Natural killer cell (primary cell): ENCODE measurements at regions not wholly inside any gene's neighbourhood (a gene's known extent, or its start where the extent isn't known, plus 50 kb on each side); places are given as distances from the start of the nearest gene placed in this dataset.

Experiments used
- ATAC-seq, 3 donors: fragments of 150-1000 bp in 2 of 3; fragments of 200-7000 bp in 1 of 3; cut with Tn5 transposase; 1 replicate in 1 of 3; 2 replicates in 2 of 3; pipeline ENCODE4 v1.10.0; 2021; ENCODE audit warnings: mild to moderate bottlenecking in 2 of 3, moderate library complexity in 2 of 3
- DNase-seq, 2 donors: peaks; one replicate each; pipeline versions ENCODE4 v3.0.0 to v3.0.0-alpha.2; 2013 to 2021; ENCODE audit warnings: mixed read lengths in 1 of 2
- H3K27ac ChIP-seq: one replicate; pipeline ENCODE4 v1.5.1; 2013; ENCODE audit warnings: mild to moderate bottlenecking, low read length
- H3K27me3 ChIP-seq: one replicate; pipeline ENCODE4 v1.6.1; 2013; ENCODE audit warnings: low read length; ENCODE audit not compliant: control insufficient read depth, insufficient read depth
- H3K36me3 ChIP-seq: one replicate; pipeline ENCODE4 v1.6.1; 2013; ENCODE audit warnings: low read length; ENCODE audit not compliant: control insufficient read depth, insufficient read depth
- H3K4me1 ChIP-seq: one replicate; pipeline ENCODE4 v1.6.1; 2013; ENCODE audit warnings: low read length; ENCODE audit not compliant: control insufficient read depth, insufficient read depth
- H3K4me3 ChIP-seq: one replicate; pipeline ENCODE4 v1.5.1; 2013; ENCODE audit warnings: low read length
- H3K9me3 ChIP-seq: one replicate; pipeline ENCODE4 v1.6.1; 2013; ENCODE audit warnings: low read length; ENCODE audit not compliant: control insufficient read depth, insufficient read depth
- H3K27ac Mint-ChIP-seq, 2 donors: one replicate each; pipeline ENCODE4 v1.8.0; 2022; ENCODE audit warnings: mild to moderate bottlenecking in 2 of 2, mixed read lengths in 2 of 2, moderate library complexity in 1 of 2
- H3K27me3 Mint-ChIP-seq, 2 donors: one replicate each; pipeline ENCODE4 v1.8.0; 2022; ENCODE audit warnings: low read depth in 2 of 2, mixed read lengths in 2 of 2
- H3K36me3 Mint-ChIP-seq: one replicate; pipeline ENCODE4 v1.8.0; 2022; ENCODE audit warnings: mixed read lengths
- H3K4me1 Mint-ChIP-seq, 2 donors: one replicate each; pipeline ENCODE4 v1.8.0; 2022; ENCODE audit warnings: mixed read lengths in 2 of 2
- H3K4me3 Mint-ChIP-seq: one replicate; pipeline ENCODE4 v1.8.0; 2022; ENCODE audit warnings: mild to moderate bottlenecking, moderate library complexity, mixed read lengths
- H3K9me3 Mint-ChIP-seq, 2 donors: one replicate each; pipeline ENCODE4 v1.8.0; 2022; ENCODE audit warnings: mixed read lengths in 2 of 2
- CTCF ChIP-seq: fragments of 200-600 bp; IDR thresholded peaks from one replicate; pipeline ENCODE4 v1.8.0; 2022; ENCODE audit warnings: antibody characterized with exemption
- WGBS: methylation state at CpG from one replicate; pipeline ENCODE4 v1.1.7; 2013; ENCODE audit warnings: missing lambda C conversion rate; ENCODE audit not compliant: insufficient coverage; 5-methylcytosine and 5-hydroxymethylcytosine counted together
- intact Hi-C: fragments of 100-400 bp; cut with micrococcal nuclease; formaldehyde crosslinking; loops from one replicate; pipeline ENCODE4 v1.14.2; 2022

- Mint-ChIP-seq H3K4me1 (peaks cover 14 to 21% of the 10 kb centered on the region in 2 donors), H3K27me3 (peaks cover 0 to 7% of the 10 kb centered on the region in 2 donors), H3K9me3 (no peaks in the 10 kb centered on the region), H3K27ac (peak overlapping the region in 1 of 2 donors; percentile 58), H3K36me3 (no peaks in the 10 kb centered on the region), H3K4me3 (no peak overlapping the region)
- peaks cover 16% of the 10 kb centered on the region for H3K4me1 ChIP-seq
- no peaks in the 10 kb centered on the region for H3K27me3 ChIP-seq
- WGBS: 93% methylated on average over 16 of the region's 20 CpGs
- intact Hi-C loops: no loop called here
- ATAC-seq (no peak), DNase-seq (peak in 1 of 2 donors; percentile 31)
- H3K27ac ChIP-seq: no peak overlapping the region
- no peaks in the 10 kb centered on the region for H3K9me3 ChIP-seq
- no peaks in the 10 kb centered on the region for H3K36me3 ChIP-seq
- TF ChIP-seq CTCF: no peak
- H3K4me3 ChIP-seq: no peak overlapping the region
Measured at GRCh38 chr6:44062771-44063560, 64.3 kb downstream of the MRPL14 start.

GRCh38 chr6:44062105-44062770, 65.0 kb downstream of the MRPL14 start:
- Histone ChIP-seq H3K4me3 (no peak overlapping the region), H3K27me3 (no peaks in the 10 kb centered on the region), H3K27ac (no peak overlapping the region), H3K4me1 (peaks cover 19% of the 10 kb centered on the region), H3K36me3 (no peaks in the 10 kb centered on the region), H3K9me3 (no peaks in the 10 kb centered on the region)
- Mint-ChIP-seq H3K36me3 (no peaks in the 10 kb centered on the region), H3K4me3 (no peak overlapping the region), H3K27ac (peak overlapping the region in 1 of 2 donors; percentile 58), H3K4me1 (peaks cover 14 to 27% of the 10 kb centered on the region in 2 donors), H3K9me3 (no peaks in the 10 kb centered on the region), H3K27me3 (peaks cover 0 to 7% of the 10 kb centered on the region in 2 donors)
- 98% methylated on average over 3 of the region's 3 CpGs for WGBS
- intact Hi-C loops: no loop called here
- no peak for TF ChIP-seq CTCF
- ATAC-seq: no peak
- DNase-seq: no peak

GRCh38 chr6:44061375-44062104, 65.7 kb downstream of the MRPL14 start:
- 84% methylated on average over 5 of the region's 5 CpGs for WGBS
- Mint-ChIP-seq H3K9me3 (no peaks in the 10 kb centered on the region), H3K27me3 (peaks cover 0 to 4% of the 10 kb centered on the region in 2 donors), H3K4me3 (no peak overlapping the region), H3K27ac (no peak overlapping the region), H3K4me1 (peaks cover 14 to 27% of the 10 kb centered on the region in 2 donors), H3K36me3 (no peaks in the 10 kb centered on the region)
- ATAC-seq (no peak), DNase-seq (no peak)
- Histone ChIP-seq H3K36me3 (no peaks in the 10 kb centered on the region), H3K9me3 (no peaks in the 10 kb centered on the region), H3K4me1 (peaks cover 19% of the 10 kb centered on the region), H3K27ac (no peak overlapping the region), H3K27me3 (no peaks in the 10 kb centered on the region), H3K4me3 (no peak overlapping the region)
- TF ChIP-seq CTCF: no peak
- intact Hi-C loops: no loop called here
